Frontal cortex (tissue), 3 donors: ENCODE measurements at regions not wholly inside any gene's neighbourhood (a gene's known extent, or its start where the extent isn't known, plus 50 kb on each side); places are given as distances from the start of the nearest gene placed in this dataset.

Experiments used
- DNase-seq, 2 donors: peaks; one replicate each; pipeline ENCODE4 v3.0.0; 2012; ENCODE audit warnings: low spot score in 2 of 2
- FAIRE-seq: peaks from 2 replicates; lab custom pipeline; 2012; peaks lifted over from hg19 to GRCh38; lab: Jason Lieb, UNC
- donor health status: control.
- donor health status: control.
- donor health status: control.

GRCh38 chr6:9405369-9405768 lies 970.0 kb upstream of the SLC35B3 start:
- DNase-seq (no peak), FAIRE-seq (no peak)

- DNase-seq (no peak), FAIRE-seq (no peak)
Measured at GRCh38 chr6:9404351-9405146, 969.2 kb upstream of the SLC35B3 start.

GRCh38 chr6:9403736-9404135 lies 968.4 kb upstream of the SLC35B3 start:
- no peak for FAIRE-seq
- no peak for DNase-seq

GRCh38 chr6:9401960-9402359 lies 966.6 kb upstream of the SLC35B3 start:
- FAIRE-seq (no peak), DNase-seq (no peak)

- no peak for FAIRE-seq
- DNase-seq = no peak
Measured at GRCh38 chr6:9399916-9400315, 964.6 kb upstream of the SLC35B3 start.

GRCh38 chr6:9398767-9399373 lies 963.5 kb upstream of the SLC35B3 start:
- no peak for FAIRE-seq
- peak in 1 of 2 donors; percentile 14 for DNase-seq

- FAIRE-seq = no peak
- DNase-seq = no peak
Measured at GRCh38 chr6:9398071-9398766, 962.9 kb upstream of the SLC35B3 start.

GRCh38 chr6:9388596-9388995 lies 953.3 kb upstream of the SLC35B3 start:
- DNase-seq (no peak), FAIRE-seq (no peak)

- no peak for FAIRE-seq
- DNase-seq = no peak
Measured at GRCh38 chr6:9380568-9380967, 945.2 kb upstream of the SLC35B3 start.

GRCh38 chr6:9373308-9373707 lies 938.0 kb upstream of the SLC35B3 start:
- no peak for DNase-seq
- FAIRE-seq = no peak

GRCh38 chr6:9370480-9370879 lies 935.1 kb upstream of the SLC35B3 start:
- FAIRE-seq (no peak), DNase-seq (no peak)

- DNase-seq (no peak), FAIRE-seq (peak; percentile 76)
Measured at GRCh38 chr6:9365378-9365777, 930.0 kb upstream of the SLC35B3 start.

- FAIRE-seq (no peak), DNase-seq (no peak)
Measured at GRCh38 chr6:9361749-9362148, 926.4 kb upstream of the SLC35B3 start.

GRCh38 chr6:9360881-9361280 lies 925.5 kb upstream of the SLC35B3 start:
- no peak for FAIRE-seq
- DNase-seq = no peak

GRCh38 chr6:9347608-9348007 lies 912.3 kb upstream of the SLC35B3 start:
- FAIRE-seq (no peak), DNase-seq (no peak)

GRCh38 chr6:9346923-9347322 lies 911.6 kb upstream of the SLC35B3 start:
- FAIRE-seq (no peak), DNase-seq (no peak)

GRCh38 chr6:9335431-9335830 lies 900.1 kb upstream of the SLC35B3 start:
- FAIRE-seq (no peak), DNase-seq (no peak)

- FAIRE-seq (no peak), DNase-seq (no peak)
Measured at GRCh38 chr6:9334979-9335378, 899.6 kb upstream of the SLC35B3 start.

- DNase-seq (no peak), FAIRE-seq (no peak)
Measured at GRCh38 chr6:9332241-9332780, 897.0 kb upstream of the SLC35B3 start.

GRCh38 chr6:9316831-9317230 lies 881.5 kb upstream of the SLC35B3 start:
- no peak for FAIRE-seq
- DNase-seq = no peak
